Adrenal gland (tissue), 9 donors: ENCODE measurements at regions not wholly inside any gene's neighbourhood (a gene's known extent, or its start where the extent isn't known, plus 50 kb on each side); places are given as distances from the start of the nearest gene placed in this dataset.
"Not testable (repeated sequence)": the region's sequence is repeated elsewhere in the genome, so short reads cannot be mapped to it uniquely, and the experiment has no call there.

Experiments used
- DNase-seq, 7 donors: peaks; one replicate each; pipeline ENCODE4 v3.0.0-alpha.2; 2019 to 2020
- H3K27ac ChIP-seq, 5 donors: fragments of 200-600 bp; sonication (generic) in 4 of 5; 1 replicate in 3 of 5; 2 replicates in 2 of 5; pipeline versions ENCODE4 v1.5.1 to v1.8.0; 2016 to 2020; ENCODE audit warnings: mild to moderate bottlenecking in 1 of 5
- H3K27me3 ChIP-seq: fragments of 200-600 bp; 2 replicates; pipeline ENCODE4 v1.8.0; 2021
- H3K36me3 ChIP-seq, 2 donors: fragments of 200-600 bp; replicated peaks in 1 of 2; 1 replicate in 1 of 2; 2 replicates in 1 of 2; pipeline versions ENCODE4 v1.5.1 to v1.8.0; 2018 to 2022
- H3K4me1 ChIP-seq, 2 donors: fragments of 200-600 bp; replicated peaks in 1 of 2; 1 replicate in 1 of 2; 2 replicates in 1 of 2; pipeline versions ENCODE4 v1.5.1 to v1.8.0; 2018 to 2021
- H3K4me3 ChIP-seq, 4 donors: fragments of 200-600 bp; sonication (generic) in 3 of 4; one replicate each; pipeline ENCODE4 v1.5.1; 2016 to 2018
- H3K9me3 ChIP-seq, 3 donors: fragments of 200-600 bp; sonication (generic) in 1 of 3; replicated peaks in 1 of 3; 1 replicate in 2 of 3; 2 replicates in 1 of 3; pipeline versions ENCODE4 v1.5.1 to v1.8.0; 2016 to 2021
- POLR2A ChIP-seq, 2 donors: fragments of 450-650 bp; IDR thresholded peaks; one replicate each; pipeline ENCODE4 v1.6.1; 2017; ENCODE audit warnings: antibody characterized with exemption in 2 of 2, mild to moderate bottlenecking in 2 of 2, moderate library complexity in 1 of 2
- WGBS, 4 donors: extraction: QIAGEN DNeasy Blood & Tissue Kit in 2 of 4; methylation state at CpG; one replicate each; pipeline versions ENCODE4 v1.1.5 to v1.1.7; 2013 to 2017; 5-methylcytosine and 5-hydroxymethylcytosine counted together
- intact Hi-C, 2 donors: fragments of 100-400 bp; cut with DNase I; formaldehyde crosslinking; loops; one replicate each; pipeline versions ENCODE4 v1.14.1 to v1.15.0; 2022 to 2023
- TF ChIP-seq, protein P1 (sequence below), 6 experiments: fragments of 450-650 bp in 4 of 6; fragments of 200-600 bp in 2 of 6; sonication (generic) in 1 of 6; IDR thresholded peaks; 1 replicate in 5 of 6; 2 replicates in 1 of 6; pipeline versions ENCODE4 v1.5.1 to v1.8.0; 2016 to 2021; ENCODE audit warnings: antibody characterized with exemption in 6 of 6, mild to moderate bottlenecking in 2 of 6, moderate library complexity in 1 of 6
- donor health status: healthy with polysubstance abuse.
- donor health status: Bipolar disorder and iron deficiency.
- donor health status: DM: yes; HTN: yes; CAD: no.
- donor health status: DM: no; HTN: no; CAD: no.
- donor health status: DM: no; HTN: no; CAD: no.

DNA sequence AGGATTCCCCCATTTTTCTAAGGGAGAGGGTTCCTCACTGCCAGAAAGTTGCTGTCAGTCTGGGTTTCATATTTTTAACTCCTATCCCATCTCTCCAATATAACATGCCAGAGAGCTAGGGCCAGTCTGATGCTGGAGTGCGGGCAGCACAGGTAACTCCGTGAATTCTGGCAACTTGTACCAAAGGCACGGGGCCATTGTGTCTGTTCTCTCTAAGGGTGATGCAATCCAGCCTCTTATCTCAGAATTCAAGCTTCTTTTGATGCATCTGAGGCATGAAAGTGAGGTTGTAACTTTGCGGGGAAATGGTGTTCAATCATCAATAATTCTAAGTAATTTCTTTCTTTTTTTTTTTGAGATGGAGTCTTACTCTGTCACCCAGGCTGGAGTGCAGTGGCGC, 1074.4 kb downstream of the TYW1 start:
- TF ChIP-seq POLR2A (IDR thresholded peaks at IDR 0.05), result no peak
- TF ChIP-seq, protein P1, sequence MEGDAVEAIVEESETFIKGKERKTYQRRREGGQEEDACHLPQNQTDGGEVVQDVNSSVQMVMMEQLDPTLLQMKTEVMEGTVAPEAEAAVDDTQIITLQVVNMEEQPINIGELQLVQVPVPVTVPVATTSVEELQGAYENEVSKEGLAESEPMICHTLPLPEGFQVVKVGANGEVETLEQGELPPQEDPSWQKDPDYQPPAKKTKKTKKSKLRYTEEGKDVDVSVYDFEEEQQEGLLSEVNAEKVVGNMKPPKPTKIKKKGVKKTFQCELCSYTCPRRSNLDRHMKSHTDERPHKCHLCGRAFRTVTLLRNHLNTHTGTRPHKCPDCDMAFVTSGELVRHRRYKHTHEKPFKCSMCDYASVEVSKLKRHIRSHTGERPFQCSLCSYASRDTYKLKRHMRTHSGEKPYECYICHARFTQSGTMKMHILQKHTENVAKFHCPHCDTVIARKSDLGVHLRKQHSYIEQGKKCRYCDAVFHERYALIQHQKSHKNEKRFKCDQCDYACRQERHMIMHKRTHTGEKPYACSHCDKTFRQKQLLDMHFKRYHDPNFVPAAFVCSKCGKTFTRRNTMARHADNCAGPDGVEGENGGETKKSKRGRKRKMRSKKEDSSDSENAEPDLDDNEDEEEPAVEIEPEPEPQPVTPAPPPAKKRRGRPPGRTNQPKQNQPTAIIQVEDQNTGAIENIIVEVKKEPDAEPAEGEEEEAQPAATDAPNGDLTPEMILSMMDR (IDR thresholded peaks at IDR 0.05), result no peak
- DNase-seq, result no peak
- H3K9me3 ChIP-seq, result no peaks in the 10 kb centered on the region
- H3K4me1 ChIP-seq, result no peaks in the 10 kb centered on the region
- intact Hi-C loops, result no loop called here
- H3K27ac ChIP-seq, result no peak overlapping the region
- no peaks in the 10 kb centered on the region for H3K27me3 ChIP-seq
- no peak overlapping the region for H3K4me3 ChIP-seq
- no peaks in the 10 kb centered on the region for H3K36me3 ChIP-seq
- WGBS, 4 donors, result 69 to 92% (median 77%) methylated on average over 4 to 5 of the region's 5 CpGs

DNA sequence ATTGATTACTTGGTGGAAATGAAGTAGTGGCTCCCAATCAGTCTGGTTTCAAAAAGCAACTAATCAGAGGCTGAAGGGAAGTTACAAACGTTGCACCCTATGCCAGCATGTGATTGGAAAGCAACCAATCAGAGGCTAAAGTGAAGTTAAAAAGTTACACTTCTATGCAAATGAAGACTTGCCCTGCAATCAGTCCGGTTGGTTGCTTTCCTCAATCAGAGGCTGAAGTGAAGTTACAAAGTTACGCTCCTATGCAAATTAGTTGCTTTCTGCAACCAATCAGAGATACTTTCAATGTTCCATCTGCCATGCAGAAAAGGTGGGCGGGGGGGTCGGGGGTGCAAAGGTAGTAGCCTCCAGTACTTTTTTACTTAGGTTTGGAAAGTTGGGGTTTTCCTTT, 1077.1 kb downstream of the TYW1 start:
- no peak for DNase-seq
- no peaks in the 10 kb centered on the region for H3K4me1 ChIP-seq
- no peaks in the 10 kb centered on the region for H3K9me3 ChIP-seq
- H3K4me3 ChIP-seq, result no peak overlapping the region
- intact Hi-C loops, result no loop called here
- no peak overlapping the region for H3K27ac ChIP-seq
- no peaks in the 10 kb centered on the region for H3K36me3 ChIP-seq
- 70 to 85% (median 77%) methylated on average over 5 of the region's 5 CpGs for WGBS, 4 donors
- H3K27me3 ChIP-seq, result no peaks in the 10 kb centered on the region
- TF ChIP-seq, protein P1 (IDR thresholded peaks at IDR 0.05), result no peak
- TF ChIP-seq POLR2A (IDR thresholded peaks at IDR 0.05), result no peak

DNA sequence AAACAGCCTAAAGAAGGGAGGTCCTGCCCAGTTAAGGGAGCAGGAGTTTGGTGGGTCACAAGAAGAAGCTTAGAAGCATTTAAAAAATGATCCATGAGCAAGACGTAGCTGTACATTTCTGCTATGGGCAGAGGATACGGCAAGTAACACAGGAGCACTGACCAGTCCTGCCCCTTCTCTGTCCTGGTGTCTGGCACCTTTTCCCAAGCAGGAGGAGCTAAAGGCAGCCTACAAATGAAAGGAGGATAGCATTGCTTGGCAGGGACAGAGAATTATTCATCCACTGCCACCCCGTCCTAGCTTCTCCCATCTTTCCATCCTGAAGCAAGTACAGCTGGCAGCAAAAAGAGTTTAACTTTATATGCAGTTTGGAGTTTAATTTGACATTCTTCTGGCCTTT, 1077.6 kb downstream of the TYW1 start:
- no peak for DNase-seq
- TF ChIP-seq POLR2A (IDR thresholded peaks at IDR 0.05), result no peak
- TF ChIP-seq, protein P1 (IDR thresholded peaks at IDR 0.05), result no peak
- 73 to 92% (median 81%) methylated on average over 3 of the region's 3 CpGs for WGBS, 4 donors
- Histone ChIP-seq H3K27ac (no peak overlapping the region), H3K27me3 (no peaks in the 10 kb centered on the region), H3K4me3 (no peak overlapping the region), H3K36me3 (no peaks in the 10 kb centered on the region), H3K4me1 (no peaks in the 10 kb centered on the region), H3K9me3 (no peaks in the 10 kb centered on the region)
- intact Hi-C loops, result no loop called here

DNA sequence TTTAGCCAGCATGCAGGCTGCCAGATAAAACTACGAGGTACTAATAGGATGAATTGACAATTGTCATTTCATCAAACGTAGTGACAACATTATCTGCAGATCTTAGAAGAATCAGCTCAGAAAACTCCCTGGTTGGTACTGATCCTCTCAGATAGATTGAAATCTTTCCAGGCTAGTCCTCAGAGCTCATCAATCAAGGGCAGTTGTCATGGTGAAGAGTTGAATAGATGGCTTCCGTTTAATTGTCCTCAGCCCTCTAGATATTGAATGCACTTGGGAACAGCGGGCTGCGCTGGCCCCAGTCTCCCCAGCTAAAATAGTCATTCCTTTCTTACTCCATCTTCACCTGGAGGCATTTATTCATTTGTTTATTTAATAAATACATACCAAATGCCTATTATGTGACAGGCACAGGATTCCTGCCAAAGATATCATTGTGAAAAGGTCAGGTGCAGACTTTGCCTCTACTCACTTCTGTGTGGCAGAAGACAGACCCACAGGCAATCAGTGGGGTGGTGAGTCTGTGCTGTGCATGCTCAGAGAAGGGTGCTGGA, 1081.6 kb downstream of the TYW1 start:
- H3K27me3 ChIP-seq, result no peaks in the 10 kb centered on the region
- H3K9me3 ChIP-seq, result no peaks in the 10 kb centered on the region
- H3K4me3 ChIP-seq, result no peak overlapping the region
- TF ChIP-seq, protein P1 (IDR thresholded peaks at IDR 0.05), result no peak
- no peak for TF ChIP-seq POLR2A (IDR thresholded peaks at IDR 0.05)
- intact Hi-C loops, result no loop called here
- H3K4me1 ChIP-seq, result no peaks in the 10 kb centered on the region
- no peaks in the 10 kb centered on the region for H3K36me3 ChIP-seq
- WGBS, 4 donors, result 56 to 71% (median 61%) methylated on average over 5 of the region's 5 CpGs
- DNase-seq, result no peak
- no peak overlapping the region for H3K27ac ChIP-seq

DNA sequence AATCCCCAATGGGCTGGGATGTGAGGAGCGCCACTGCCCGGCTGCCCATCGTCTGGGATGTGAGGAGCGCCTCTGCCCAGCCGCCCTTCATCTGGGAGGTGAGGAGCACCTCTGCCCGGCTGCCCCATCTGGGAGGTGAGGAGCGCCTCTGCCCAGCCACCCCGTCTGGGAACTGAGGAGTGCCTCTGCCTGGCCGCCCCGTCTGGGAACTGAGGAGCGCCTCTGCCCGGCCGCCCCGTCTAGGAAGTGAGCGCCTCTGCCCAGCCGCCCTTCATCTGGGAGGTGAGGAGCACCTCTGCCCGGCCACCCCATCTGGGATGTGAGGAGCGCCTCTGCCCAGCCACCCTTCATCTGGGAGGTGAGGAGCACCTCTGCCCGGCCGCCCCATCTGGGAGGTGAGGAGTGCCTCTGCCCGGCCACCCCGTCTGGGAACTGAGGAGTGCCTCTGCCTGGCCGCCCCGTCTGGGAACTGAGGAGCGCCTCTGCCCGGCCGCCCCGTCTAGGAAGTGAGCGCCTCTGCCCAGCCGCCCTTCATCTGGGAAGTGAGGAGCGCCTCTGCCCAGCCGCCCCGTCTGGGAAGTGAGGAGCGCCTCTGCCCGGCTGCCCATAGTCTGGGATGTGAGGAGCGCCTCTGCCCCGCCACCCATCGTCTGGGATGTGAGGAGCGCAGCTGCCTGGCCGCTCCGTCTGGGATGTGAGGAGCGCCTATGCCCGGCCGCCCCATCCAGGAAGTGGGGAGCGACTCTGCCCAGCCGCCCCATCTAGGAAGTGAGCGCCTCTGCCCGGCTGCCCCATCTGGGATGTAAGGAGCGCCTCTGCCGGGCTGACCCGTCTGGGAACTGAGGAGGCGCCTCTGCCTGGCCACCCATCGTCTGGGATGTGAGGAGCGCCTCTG, 1085.7 kb downstream of the TYW1 start:
- WGBS, 4 donors, result 88 to 100% (median 95%) methylated on average over 3 to 53 of the region's 54 CpGs
- H3K27ac ChIP-seq, H3K4me3 ChIP-seq, DNase-seq, H3K9me3 ChIP-seq, H3K27me3 ChIP-seq, H3K36me3 ChIP-seq, intact Hi-C loops, H3K4me1 ChIP-seq: not testable (repeated sequence)

DNA sequence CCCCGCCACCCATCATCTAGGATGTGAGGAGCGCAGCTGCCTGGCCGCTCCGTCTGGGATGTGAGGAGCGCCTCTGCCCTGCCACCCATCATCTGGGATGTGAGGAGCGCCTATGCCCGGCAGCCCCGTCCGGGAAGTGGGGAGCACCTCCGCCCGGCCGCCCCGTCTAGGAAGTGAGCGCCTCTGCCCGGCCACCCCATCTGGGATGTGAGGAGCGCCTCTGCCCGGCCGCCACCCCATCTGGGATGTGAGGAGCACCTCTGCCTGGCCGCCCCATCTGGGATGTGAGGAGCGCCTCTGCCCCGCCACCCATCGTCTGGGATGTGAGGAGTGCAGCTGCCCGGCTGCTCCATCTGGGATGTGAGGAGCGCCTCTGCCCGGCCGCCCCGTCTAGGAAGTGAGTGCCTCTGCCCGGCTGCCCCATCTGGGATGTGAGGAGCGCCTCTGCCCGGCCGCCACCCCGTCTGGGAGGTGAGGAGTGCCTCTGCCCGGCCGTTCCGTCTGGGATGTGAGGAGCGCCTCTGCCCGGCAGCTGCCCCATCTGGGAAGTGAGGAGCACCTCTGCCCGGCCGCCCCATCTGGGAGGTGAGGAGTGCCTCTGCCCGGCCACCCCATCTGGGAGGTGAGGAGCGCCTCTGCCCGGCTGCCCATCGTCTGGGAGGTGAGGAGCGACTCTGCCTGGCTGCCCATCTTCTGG, 1086.5 kb downstream of the TYW1 start:
- H3K27ac ChIP-seq, H3K36me3 ChIP-seq, H3K4me3 ChIP-seq, H3K4me1 ChIP-seq, H3K9me3 ChIP-seq, H3K27me3 ChIP-seq, intact Hi-C loops, DNase-seq: not testable (repeated sequence)
- WGBS, 4 donors, result 95 to 97% (median 97%) methylated on average over 17 to 44 of the region's 44 CpGs
